MM.1S (cell line): ENCODE measurements at regions not wholly inside any gene's neighbourhood (a gene's known extent, or its start where the extent isn't known, plus 50 kb on each side); places are given as distances from the start of the nearest gene placed in this dataset.

Experiments
- CTCF ChIP-seq: fragments of 300-600 bp; sonication (generic); IDR thresholded peaks from 2 replicates; pipeline ENCODE4 v1.5.1; 2016; ENCODE audit warnings: antibody characterized with exemption, low read length, mixed read lengths
- EZH2 ChIP-seq: fragments of 300-600 bp; sonication (generic); optimal IDR thresholded peaks from 2 replicates; pipeline ENCODE3; 2017; ENCODE audit warnings: low read depth, mild to moderate bottlenecking, antibody characterized with exemption, low read length, mixed read lengths

GRCh38 chr2:122982936-122983335 is 1042.2 kb upstream of the CNTNAP5 start:
- TF ChIP-seq EZH2 (no peak), CTCF (no peak)
